ENCODE measurements at regions not wholly inside any gene's neighbourhood (a gene's known extent, or its start where the extent isn't known, plus 50 kb on each side); places are given as distances from the start of the nearest gene placed in this dataset.

GRCh38 chr3:72318504-72319193 is 529.6 kb downstream of the SHQ1 start:
- Histone ChIP-seq H3K9me3 (no peaks in the 10 kb centered on the region), H3K36me3 (replicated peaks) (no peaks in the 10 kb centered on the region), H3K4me1 (no peaks in the 10 kb centered on the region), H3K4me3 (no peak overlapping the region), H3K27me3 (ENCODE audit: low read depth) (no peaks in the 10 kb centered on the region)
- DNase-seq (ENCODE audit: low spot score in 2 of 2) = no peak
- in situ Hi-C loops (cut with MboI; ENCODE audit: low sequenced_read_pairs) = no loop called here

GRCh38 chr3:72317491-72317890 is 530.8 kb downstream of the SHQ1 start:
- Histone ChIP-seq H3K4me3 (no peak overlapping the region), H3K27me3 (ENCODE audit: low read depth) (no peaks in the 10 kb centered on the region), H3K9me3 (no peaks in the 10 kb centered on the region), H3K36me3 (replicated peaks) (no peaks in the 10 kb centered on the region), H3K4me1 (no peaks in the 10 kb centered on the region)
- in situ Hi-C loops (cut with MboI; ENCODE audit: low sequenced_read_pairs) = no loop called here
- no peak for DNase-seq (ENCODE audit: low spot score in 2 of 2)

- Histone ChIP-seq H3K4me3 (no peak overlapping the region), H3K4me1 (no peaks in the 10 kb centered on the region), H3K9me3 (no peaks in the 10 kb centered on the region), H3K27me3 (ENCODE audit: low read depth) (no peaks in the 10 kb centered on the region), H3K36me3 (replicated peaks) (no peaks in the 10 kb centered on the region)
- DNase-seq (ENCODE audit: low spot score in 2 of 2) = no peak
- in situ Hi-C loops (cut with MboI; ENCODE audit: low sequenced_read_pairs) = no loop called here
Measured at GRCh38 chr3:72316501-72317279, 531.6 kb downstream of the SHQ1 start.

GRCh38 chr3:72313308-72313707 is 528.4 kb upstream of the PROK2 start:
- H3K9me3 ChIP-seq = no peaks in the 10 kb centered on the region
- no peaks in the 10 kb centered on the region for H3K4me1 ChIP-seq
- H3K36me3 ChIP-seq (replicated peaks) = no peaks in the 10 kb centered on the region
- in situ Hi-C loops (cut with MboI; ENCODE audit: low sequenced_read_pairs) = no loop called here
- H3K27me3 ChIP-seq (ENCODE audit: low read depth) = no peaks in the 10 kb centered on the region
- no peak for DNase-seq (ENCODE audit: low spot score in 2 of 2)
- no peak overlapping the region for H3K4me3 ChIP-seq

GRCh38 chr3:72312339-72312738 is 527.4 kb upstream of the PROK2 start:
- H3K36me3 ChIP-seq (replicated peaks) = no peaks in the 10 kb centered on the region
- H3K4me3 ChIP-seq = no peak overlapping the region
- DNase-seq (ENCODE audit: low spot score in 2 of 2) = no peak
- H3K27me3 ChIP-seq (ENCODE audit: low read depth) = no peaks in the 10 kb centered on the region
- in situ Hi-C loops (cut with MboI; ENCODE audit: low sequenced_read_pairs) = no loop called here
- no peaks in the 10 kb centered on the region for H3K9me3 ChIP-seq
- no peaks in the 10 kb centered on the region for H3K4me1 ChIP-seq

- no peaks in the 10 kb centered on the region for H3K9me3 ChIP-seq
- H3K4me1 ChIP-seq = no peaks in the 10 kb centered on the region
- no peaks in the 10 kb centered on the region for H3K36me3 ChIP-seq (replicated peaks)
- DNase-seq (ENCODE audit: low spot score in 2 of 2) = no peak
- in situ Hi-C loops (cut with MboI; ENCODE audit: low sequenced_read_pairs) = no loop called here
- no peaks in the 10 kb centered on the region for H3K27me3 ChIP-seq (ENCODE audit: low read depth)
- no peak overlapping the region for H3K4me3 ChIP-seq
Measured at GRCh38 chr3:72311425-72311824, 526.5 kb upstream of the PROK2 start.

- Histone ChIP-seq H3K36me3 (replicated peaks) (no peaks in the 10 kb centered on the region), H3K9me3 (no peaks in the 10 kb centered on the region), H3K4me3 (no peak overlapping the region), H3K4me1 (no peaks in the 10 kb centered on the region), H3K27me3 (ENCODE audit: low read depth) (no peaks in the 10 kb centered on the region)
- peak in 1 of 2 experiments; percentile 46 for DNase-seq (ENCODE audit: low spot score in 2 of 2)
- in situ Hi-C loops (cut with MboI; ENCODE audit: low sequenced_read_pairs) = no loop called here
Measured at GRCh38 chr3:72310419-72311380, 525.8 kb upstream of the PROK2 start.

GRCh38 chr3:72309661-72310418 is 524.9 kb upstream of the PROK2 start:
- H3K4me3 ChIP-seq = no peak overlapping the region
- H3K27me3 ChIP-seq (ENCODE audit: low read depth) = no peaks in the 10 kb centered on the region
- H3K9me3 ChIP-seq = no peaks in the 10 kb centered on the region
- no peaks in the 10 kb centered on the region for H3K36me3 ChIP-seq (replicated peaks)
- DNase-seq (ENCODE audit: low spot score in 2 of 2) = no peak
- H3K4me1 ChIP-seq = no peaks in the 10 kb centered on the region
- in situ Hi-C loops (cut with MboI; ENCODE audit: low sequenced_read_pairs) = no loop called here

GRCh38 chr3:72308641-72309040 is 523.7 kb upstream of the PROK2 start:
- in situ Hi-C loops (cut with MboI; ENCODE audit: low sequenced_read_pairs) = no loop called here
- DNase-seq (ENCODE audit: low spot score in 2 of 2) = no peak
- no peaks in the 10 kb centered on the region for H3K4me1 ChIP-seq
- no peaks in the 10 kb centered on the region for H3K36me3 ChIP-seq (replicated peaks)
- no peaks in the 10 kb centered on the region for H3K27me3 ChIP-seq (ENCODE audit: low read depth)
- H3K4me3 ChIP-seq = no peak overlapping the region
- H3K9me3 ChIP-seq = no peaks in the 10 kb centered on the region

GRCh38 chr3:72307438-72308115 is 522.6 kb upstream of the PROK2 start:
- H3K9me3 ChIP-seq = no peaks in the 10 kb centered on the region
- H3K4me1 ChIP-seq = no peaks in the 10 kb centered on the region
- no peaks in the 10 kb centered on the region for H3K27me3 ChIP-seq (ENCODE audit: low read depth)
- H3K4me3 ChIP-seq = no peak overlapping the region
- no peaks in the 10 kb centered on the region for H3K36me3 ChIP-seq (replicated peaks)
- in situ Hi-C loops (cut with MboI; ENCODE audit: low sequenced_read_pairs) = no loop called here
- no peak for DNase-seq (ENCODE audit: low spot score in 2 of 2)

GRCh38 chr3:72306800-72307341 is 521.9 kb upstream of the PROK2 start:
- in situ Hi-C loops (cut with MboI; ENCODE audit: low sequenced_read_pairs) = no loop called here
- Histone ChIP-seq H3K36me3 (replicated peaks) (no peaks in the 10 kb centered on the region), H3K4me1 (no peaks in the 10 kb centered on the region), H3K4me3 (no peak overlapping the region), H3K27me3 (ENCODE audit: low read depth) (no peaks in the 10 kb centered on the region), H3K9me3 (no peaks in the 10 kb centered on the region)
- peak in 1 of 2 experiments; percentile 15 for DNase-seq (ENCODE audit: low spot score in 2 of 2)

GRCh38 chr3:72303926-72304325 is 519.0 kb upstream of the PROK2 start:
- no peaks in the 10 kb centered on the region for H3K4me1 ChIP-seq
- no peaks in the 10 kb centered on the region for H3K9me3 ChIP-seq
- DNase-seq (ENCODE audit: low spot score in 2 of 2) = peak in 1 of 2 experiments; percentile 36
- in situ Hi-C loops (cut with MboI; ENCODE audit: low sequenced_read_pairs) = no loop called here
- H3K36me3 ChIP-seq (replicated peaks) = no peaks in the 10 kb centered on the region
- H3K4me3 ChIP-seq = no peak overlapping the region
- H3K27me3 ChIP-seq (ENCODE audit: low read depth) = no peaks in the 10 kb centered on the region
